ENCODE measurements at regions not wholly inside any gene's neighbourhood (a gene's known extent, or its start where the extent isn't known, plus 50 kb on each side); places are given as distances from the start of the nearest gene placed in this dataset.
"Not testable (repeated sequence)": the region's sequence is repeated elsewhere in the genome, so short reads cannot be mapped to it uniquely, and the experiment has no call there.

DNA sequence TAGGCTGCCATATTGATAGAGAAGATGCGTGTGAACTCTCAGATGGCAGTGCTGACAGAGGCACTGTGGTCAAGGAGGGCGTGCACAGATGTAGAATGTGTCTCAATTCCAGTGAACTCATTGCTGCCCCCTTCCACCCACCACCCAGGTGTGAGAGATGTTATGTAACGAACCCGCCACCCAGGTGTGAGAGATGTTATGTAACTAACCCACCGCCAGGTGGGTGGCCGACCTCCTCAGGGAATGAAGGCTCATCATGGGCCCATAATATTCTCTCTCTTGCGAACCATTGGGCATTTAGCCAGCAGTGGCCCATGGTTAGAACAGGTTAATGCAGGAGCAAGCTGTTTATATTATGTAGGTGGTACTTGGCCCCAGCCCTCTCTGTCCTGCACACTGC is 140.4 kb upstream of the MTPN start:
- DNase-seq (ENCODE audit: low spot score): no peak
- CTCF ChIA-PET: no interaction called here
- no peak overlapping the region for H3K27ac ChIP-seq
- POLR2A ChIA-PET (ENCODE audit: low non-redundant PET): no interaction called here
- TF ChIP-seq, protein P1, sequence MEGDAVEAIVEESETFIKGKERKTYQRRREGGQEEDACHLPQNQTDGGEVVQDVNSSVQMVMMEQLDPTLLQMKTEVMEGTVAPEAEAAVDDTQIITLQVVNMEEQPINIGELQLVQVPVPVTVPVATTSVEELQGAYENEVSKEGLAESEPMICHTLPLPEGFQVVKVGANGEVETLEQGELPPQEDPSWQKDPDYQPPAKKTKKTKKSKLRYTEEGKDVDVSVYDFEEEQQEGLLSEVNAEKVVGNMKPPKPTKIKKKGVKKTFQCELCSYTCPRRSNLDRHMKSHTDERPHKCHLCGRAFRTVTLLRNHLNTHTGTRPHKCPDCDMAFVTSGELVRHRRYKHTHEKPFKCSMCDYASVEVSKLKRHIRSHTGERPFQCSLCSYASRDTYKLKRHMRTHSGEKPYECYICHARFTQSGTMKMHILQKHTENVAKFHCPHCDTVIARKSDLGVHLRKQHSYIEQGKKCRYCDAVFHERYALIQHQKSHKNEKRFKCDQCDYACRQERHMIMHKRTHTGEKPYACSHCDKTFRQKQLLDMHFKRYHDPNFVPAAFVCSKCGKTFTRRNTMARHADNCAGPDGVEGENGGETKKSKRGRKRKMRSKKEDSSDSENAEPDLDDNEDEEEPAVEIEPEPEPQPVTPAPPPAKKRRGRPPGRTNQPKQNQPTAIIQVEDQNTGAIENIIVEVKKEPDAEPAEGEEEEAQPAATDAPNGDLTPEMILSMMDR (conservative IDR thresholded peaks at IDR 0.05; ENCODE audit: low read depth): no peak

DNA sequence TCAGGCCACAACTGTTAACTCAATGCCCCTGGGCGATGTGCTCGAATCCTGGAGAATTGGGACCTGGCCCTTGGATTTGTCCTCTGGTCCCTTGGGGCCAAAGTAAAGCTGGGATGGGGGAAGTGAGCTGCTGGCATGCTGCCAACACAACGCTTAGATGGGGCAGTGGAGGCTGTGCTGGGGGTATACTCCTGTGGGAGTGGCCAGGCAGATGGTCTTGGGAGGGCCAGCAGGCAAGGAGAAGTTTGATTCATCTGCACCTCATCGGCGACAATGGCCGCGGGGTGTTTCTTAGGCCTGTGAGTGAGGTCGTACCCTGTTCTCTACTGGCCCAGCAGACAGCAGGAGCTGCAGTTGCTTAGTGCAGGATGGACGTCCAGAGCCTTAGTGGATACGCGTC is 139.0 kb upstream of the MTPN start:
- ChIA-PET CTCF (no interaction called here), POLR2A (ENCODE audit: low non-redundant PET) (no interaction called here)
- no peak overlapping the region for H3K27ac ChIP-seq
- no peak for DNase-seq (ENCODE audit: low spot score)
- TF ChIP-seq, protein P1 (conservative IDR thresholded peaks at IDR 0.05; ENCODE audit: low read depth): no peak

DNA sequence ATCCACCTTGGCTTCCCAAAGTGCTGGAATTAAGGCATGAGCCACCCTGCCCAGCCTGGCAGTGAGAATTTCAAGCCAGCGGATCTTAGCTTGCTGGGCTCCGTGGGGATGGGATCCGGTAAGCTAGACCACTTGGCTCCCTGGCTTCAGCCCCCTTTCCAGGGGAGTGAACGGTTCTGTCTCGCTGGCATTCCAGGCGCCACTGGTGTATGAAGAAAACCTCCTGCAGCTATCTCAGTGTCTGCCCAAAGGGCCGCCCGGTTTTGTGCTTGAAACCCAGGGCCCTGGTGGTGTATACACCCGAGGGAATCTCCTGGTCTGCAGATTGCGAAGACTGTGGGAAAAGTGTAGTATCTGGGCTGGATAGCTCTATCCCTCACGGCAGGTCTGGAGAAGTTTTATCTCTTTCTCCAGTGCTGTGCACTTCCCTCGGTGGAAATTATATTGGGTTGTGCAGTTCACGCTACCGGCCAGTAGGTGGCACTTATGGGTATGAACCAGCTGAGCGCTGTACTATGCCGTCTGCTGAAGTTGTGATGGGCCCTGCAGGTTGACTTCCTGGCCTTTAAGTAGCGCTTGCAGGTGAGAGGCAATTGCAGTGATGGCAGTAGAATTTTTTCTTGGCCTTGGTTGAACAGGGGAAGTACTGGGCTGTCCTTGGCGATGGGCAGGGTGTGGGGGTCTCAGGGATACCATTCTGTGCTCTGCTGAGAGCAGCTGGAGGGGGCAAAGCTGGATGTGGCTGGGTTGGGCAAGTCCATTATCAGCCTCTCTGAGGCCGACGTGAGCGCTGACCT is 138.0 kb upstream of the MTPN start:
- ChIA-PET POLR2A (ENCODE audit: low non-redundant PET) (no interaction called here), CTCF (interaction anchor here (0.7 kb wide), 1 partner anchor 13 kb away, joined by 4 read pairs; no protein-coding TSS in a partner anchor)
- TF ChIP-seq, protein P1 (conservative IDR thresholded peaks at IDR 0.05; ENCODE audit: low read depth): peak; percentile 64
- DNase-seq (ENCODE audit: low spot score): peak; percentile 13
- H3K27ac ChIP-seq: no peak overlapping the region

DNA sequence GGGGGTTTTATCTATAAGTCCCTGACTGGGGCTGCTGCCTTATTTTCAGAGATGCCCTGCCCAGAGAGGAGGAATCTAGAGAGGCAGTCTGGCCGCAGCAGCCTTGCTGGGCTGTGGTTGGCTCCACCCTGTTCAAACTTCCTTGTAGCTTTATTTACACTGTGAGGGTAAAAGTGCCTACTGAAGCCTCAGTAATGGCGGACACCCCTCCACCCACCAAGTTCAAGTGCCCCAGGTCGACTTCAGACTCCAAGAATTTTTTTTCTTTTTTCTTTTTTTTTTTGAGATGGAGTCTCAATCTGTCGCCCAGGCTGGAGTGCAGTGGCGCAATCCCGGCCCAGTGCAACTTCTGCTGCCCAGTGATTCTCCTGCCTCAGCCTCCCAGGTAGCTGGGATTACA is 137.3 kb upstream of the MTPN start:
- H3K27ac ChIP-seq; POLR2A ChIA-PET (ENCODE audit: low non-redundant PET); CTCF ChIA-PET; DNase-seq (ENCODE audit: low spot score): not testable (repeated sequence)

DNA sequence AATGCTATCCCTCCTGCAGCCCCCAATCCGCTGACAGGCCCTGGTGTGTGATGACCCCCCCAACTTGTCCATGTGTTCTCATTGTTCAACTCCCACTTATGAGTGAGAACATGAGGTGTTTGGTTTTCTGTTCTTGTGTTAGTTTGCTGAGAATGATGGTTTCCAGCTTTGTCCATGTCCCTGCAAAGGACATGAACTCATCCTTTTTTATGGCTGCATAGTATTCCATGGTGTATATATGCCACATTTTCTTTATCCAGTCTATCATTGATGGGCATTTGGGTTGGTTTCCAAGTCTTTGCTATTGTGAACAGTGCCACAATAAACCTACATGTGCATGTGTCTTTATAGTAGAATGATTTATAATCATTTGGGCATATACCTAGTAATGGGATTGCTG is 131.9 kb upstream of the MTPN start:
- DNase-seq (ENCODE audit: low spot score); H3K27ac ChIP-seq; CTCF ChIA-PET; POLR2A ChIA-PET (ENCODE audit: low non-redundant PET): not testable (repeated sequence)

DNA sequence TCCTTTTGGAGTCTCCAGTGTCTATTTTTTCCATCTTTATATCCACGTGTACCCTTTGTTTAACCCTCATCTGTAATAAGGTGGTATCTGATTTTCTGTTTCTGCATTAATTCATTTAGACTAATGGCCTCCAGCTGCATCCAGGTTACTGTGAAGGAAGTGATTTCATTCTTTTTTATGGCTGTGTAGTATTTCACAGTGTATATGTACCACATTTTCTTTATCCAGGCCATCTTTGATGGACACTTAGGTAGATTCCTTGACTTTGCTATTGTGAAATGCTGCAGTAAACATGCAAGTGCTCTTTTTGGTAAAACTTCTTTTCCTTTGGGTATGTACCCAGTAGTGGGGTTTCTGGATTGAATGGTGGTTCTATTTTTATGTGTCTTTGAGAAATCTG is 128.0 kb upstream of the MTPN start:
- H3K27ac ChIP-seq: no peak overlapping the region
- POLR2A ChIA-PET (ENCODE audit: low non-redundant PET): no interaction called here
- no peak for DNase-seq (ENCODE audit: low spot score)
- CTCF ChIA-PET: no interaction called here
- TF ChIP-seq, protein P1 (conservative IDR thresholded peaks at IDR 0.05; ENCODE audit: low read depth): no peak

DNA sequence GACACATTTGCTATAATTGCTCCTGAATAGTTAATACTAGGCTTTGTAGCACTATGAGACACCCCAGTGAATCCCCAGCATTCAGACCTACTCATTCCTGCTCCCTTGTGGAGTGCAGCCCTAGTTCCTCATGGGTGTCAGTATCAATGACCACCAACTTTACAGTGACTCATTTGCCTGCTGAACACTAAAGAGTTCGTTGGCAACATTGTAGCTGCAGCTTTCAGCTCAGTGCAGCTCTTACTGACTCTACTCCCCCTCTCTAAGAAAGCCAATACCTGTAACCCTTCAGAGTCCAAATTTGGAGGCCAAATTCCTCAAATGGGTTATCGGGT is 127.1 kb upstream of the MTPN start:
- TF ChIP-seq, protein P1 (conservative IDR thresholded peaks at IDR 0.05; ENCODE audit: low read depth): no peak
- ChIA-PET POLR2A (ENCODE audit: low non-redundant PET) (no interaction called here), CTCF (no interaction called here)
- H3K27ac ChIP-seq: no peak overlapping the region
- no peak for DNase-seq (ENCODE audit: low spot score)

Data from RWPE1 (cell line).